ENCODE measurements at regions not wholly inside any gene's neighbourhood (a gene's known extent, or its start where the extent isn't known, plus 50 kb on each side); places are given as distances from the start of the nearest gene placed in this dataset.

DNA sequence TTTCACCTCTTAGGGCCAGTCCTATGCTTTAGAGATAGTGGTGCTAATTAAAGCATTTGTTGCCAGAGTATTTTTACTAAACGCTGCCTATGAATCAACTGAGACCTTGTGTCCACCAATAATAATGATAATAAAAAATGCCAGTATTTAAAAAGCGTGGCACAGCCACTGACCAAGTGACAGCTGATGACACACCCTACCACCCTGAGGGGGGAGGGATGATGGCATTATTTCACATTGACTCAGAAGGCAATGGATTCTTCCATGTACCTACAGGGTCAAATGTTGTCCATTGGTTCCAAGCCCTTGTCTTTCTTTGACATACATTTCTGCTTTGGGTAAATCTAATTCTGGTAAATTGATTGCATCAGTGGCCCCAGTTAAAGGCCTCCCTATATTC lies 384.4 kb downstream of the DLEU7 start:
- H3K27ac ChIP-seq: peak overlapping the region; percentile 48
- TF ChIP-seq, protein P1, sequence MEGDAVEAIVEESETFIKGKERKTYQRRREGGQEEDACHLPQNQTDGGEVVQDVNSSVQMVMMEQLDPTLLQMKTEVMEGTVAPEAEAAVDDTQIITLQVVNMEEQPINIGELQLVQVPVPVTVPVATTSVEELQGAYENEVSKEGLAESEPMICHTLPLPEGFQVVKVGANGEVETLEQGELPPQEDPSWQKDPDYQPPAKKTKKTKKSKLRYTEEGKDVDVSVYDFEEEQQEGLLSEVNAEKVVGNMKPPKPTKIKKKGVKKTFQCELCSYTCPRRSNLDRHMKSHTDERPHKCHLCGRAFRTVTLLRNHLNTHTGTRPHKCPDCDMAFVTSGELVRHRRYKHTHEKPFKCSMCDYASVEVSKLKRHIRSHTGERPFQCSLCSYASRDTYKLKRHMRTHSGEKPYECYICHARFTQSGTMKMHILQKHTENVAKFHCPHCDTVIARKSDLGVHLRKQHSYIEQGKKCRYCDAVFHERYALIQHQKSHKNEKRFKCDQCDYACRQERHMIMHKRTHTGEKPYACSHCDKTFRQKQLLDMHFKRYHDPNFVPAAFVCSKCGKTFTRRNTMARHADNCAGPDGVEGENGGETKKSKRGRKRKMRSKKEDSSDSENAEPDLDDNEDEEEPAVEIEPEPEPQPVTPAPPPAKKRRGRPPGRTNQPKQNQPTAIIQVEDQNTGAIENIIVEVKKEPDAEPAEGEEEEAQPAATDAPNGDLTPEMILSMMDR (IDR thresholded peaks at IDR 0.05): no peak
- no peak for TF ChIP-seq ZFX (IDR thresholded peaks at IDR 0.05; ENCODE audit: borderline replicate concordance)

DNA sequence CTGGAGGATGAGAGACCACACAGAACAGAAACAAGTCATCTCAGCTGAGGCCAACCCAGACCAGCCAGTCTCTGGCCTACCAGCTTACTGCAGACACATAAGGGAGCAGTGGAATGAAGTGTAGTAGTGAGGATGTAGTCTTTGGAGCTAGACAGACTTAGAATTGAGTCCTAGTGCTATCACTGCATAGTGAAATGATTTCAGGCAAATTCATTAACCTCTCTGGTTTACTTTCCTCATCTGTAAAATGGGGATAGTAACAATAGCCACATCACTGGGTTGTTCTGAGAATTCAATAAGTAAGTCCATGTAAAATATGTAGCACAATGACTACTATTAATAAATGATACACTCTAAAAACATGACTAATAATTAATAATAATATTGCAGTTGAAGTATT lies 383.8 kb downstream of the DLEU7 start:
- TF ChIP-seq, protein P1 (IDR thresholded peaks at IDR 0.05): no peak
- TF ChIP-seq ZFX (IDR thresholded peaks at IDR 0.05; ENCODE audit: borderline replicate concordance): no peak
- H3K27ac ChIP-seq: no peak overlapping the region

DNA sequence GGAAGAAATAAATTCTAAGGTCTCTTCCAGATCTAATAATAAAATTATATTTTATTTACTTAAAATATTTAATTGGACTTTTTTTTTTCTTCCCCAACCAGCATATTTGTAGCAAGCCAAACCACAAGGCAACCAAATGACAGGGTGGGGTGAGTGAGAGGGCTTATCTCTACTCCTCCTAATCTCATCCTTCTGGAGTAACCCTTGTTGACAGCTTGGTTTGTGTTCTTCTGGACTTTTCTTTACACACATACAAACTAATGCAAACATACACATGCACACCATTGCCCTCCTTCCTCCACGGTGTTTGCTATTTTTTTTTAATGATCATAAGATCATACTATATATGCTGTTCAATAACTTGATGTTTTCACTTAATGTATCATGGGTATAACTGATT lies 383.1 kb downstream of the DLEU7 start:
- TF ChIP-seq, protein P1 (IDR thresholded peaks at IDR 0.05): no peak
- no peak for TF ChIP-seq ZFX (IDR thresholded peaks at IDR 0.05; ENCODE audit: borderline replicate concordance)
- no peak overlapping the region for H3K27ac ChIP-seq

DNA sequence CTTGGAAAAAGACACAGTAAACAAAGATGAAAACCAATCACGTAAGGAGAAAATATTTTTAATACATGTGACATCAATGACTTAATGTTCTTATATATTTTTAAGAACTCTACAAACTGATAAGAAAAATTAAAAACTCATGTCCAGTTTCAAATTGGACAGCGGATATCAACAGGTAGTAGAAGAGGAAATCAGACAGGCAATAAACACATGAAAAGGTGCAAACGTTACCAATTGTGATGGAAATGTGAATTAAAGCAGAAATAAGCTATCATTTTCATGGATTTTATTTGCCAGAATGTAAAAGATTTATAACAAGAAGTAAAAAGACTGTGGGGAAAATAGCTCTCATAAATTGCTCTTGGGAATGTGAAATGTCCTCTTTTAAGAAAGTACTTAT lies 382.3 kb downstream of the DLEU7 start:
- no peak overlapping the region for H3K27ac ChIP-seq
- no peak for TF ChIP-seq ZFX (IDR thresholded peaks at IDR 0.05; ENCODE audit: borderline replicate concordance)
- TF ChIP-seq, protein P1 (IDR thresholded peaks at IDR 0.05): no peak

DNA sequence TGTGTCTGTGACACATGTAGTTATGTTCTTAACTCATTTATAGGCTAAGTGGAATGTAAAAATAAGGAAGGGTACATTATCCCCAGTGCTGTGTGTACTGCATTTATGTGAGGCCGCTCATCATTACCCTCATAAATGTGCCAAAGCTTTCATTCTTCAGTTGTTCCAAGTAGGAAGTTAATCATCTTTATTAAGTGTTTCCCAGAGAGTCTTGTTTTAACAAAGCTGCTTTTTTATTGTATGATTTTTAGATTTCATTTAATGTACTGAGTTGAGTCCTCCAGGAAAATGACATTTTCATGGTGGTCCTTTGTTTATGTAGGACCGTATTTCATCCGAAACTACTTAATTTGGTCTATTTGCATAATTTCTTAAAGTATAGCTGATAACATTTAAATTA lies 379.8 kb downstream of the DLEU7 start:
- TF ChIP-seq ZFX (IDR thresholded peaks at IDR 0.05; ENCODE audit: borderline replicate concordance): no peak
- TF ChIP-seq, protein P1 (IDR thresholded peaks at IDR 0.05): no peak
- H3K27ac ChIP-seq: no peak overlapping the region

DNA sequence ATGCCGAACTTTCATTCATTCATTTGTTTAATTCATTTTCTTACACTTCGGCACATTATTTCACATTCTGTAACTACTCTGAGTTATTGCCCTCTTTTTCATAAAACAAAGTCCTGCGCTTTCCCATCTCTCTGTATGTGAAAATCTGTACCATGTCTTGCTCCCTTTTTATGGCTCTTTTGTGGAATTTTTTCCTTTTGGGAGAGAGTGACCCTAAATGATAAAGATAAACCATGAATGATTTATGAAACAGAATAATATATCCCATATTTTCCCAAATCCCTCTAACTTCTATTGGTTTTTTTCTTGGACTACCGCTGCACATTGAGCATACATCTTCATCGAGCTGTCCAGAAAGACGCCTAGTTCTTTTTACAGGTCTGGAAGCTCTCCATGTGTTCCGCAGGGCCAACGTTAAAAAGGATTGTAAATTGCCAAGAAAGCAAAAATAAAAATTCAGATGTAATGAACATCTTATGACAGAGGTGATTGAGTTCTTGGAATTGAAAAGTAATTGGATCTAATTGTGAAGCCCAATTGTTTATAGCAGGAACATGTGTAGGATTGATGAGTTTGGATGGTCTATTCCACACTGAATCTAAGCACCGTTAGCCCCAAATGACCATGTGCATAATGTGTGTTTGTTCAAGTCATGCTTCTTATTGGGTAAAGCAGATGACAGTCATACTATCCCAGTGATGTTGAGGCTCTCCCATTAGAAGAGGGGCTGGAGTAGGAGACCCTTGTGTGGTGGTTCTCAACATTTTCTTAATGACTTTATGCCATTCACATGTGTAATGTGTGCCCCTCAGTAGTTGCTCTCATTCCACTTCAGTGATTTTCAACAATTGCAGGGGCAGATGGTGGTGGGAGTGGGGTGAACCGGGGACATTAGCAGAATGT lies 378.9 kb downstream of the DLEU7 start:
- no peak overlapping the region for H3K27ac ChIP-seq
- TF ChIP-seq, protein P1 (IDR thresholded peaks at IDR 0.05): no peak
- no peak for TF ChIP-seq ZFX (IDR thresholded peaks at IDR 0.05; ENCODE audit: borderline replicate concordance)

DNA sequence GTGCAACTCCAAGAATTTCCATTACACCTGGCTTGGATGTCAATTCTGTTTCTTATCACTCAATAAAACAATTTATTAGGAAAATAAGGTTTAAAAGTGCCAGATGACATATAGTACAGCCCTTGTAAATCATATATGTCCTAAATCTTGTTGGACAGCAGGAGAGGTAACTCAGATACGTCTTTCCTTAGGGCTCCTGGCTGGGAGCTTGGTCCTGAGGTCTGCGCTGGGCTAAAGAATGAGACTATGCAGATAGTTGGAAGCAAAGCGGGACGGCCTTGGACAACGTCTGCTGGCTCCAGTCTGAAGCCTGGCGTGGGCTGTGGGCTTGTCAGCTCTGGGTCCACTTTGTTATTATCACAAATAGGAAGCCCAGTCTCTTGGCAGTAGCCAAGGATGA lies 377.0 kb downstream of the DLEU7 start:
- H3K27ac ChIP-seq: no peak overlapping the region
- no peak for TF ChIP-seq ZFX (IDR thresholded peaks at IDR 0.05; ENCODE audit: borderline replicate concordance)
- TF ChIP-seq, protein P1 (IDR thresholded peaks at IDR 0.05): no peak
